Astrocyte (in vitro differentiated cells and primary cell): ENCODE measurements at regions not wholly inside any gene's neighbourhood (a gene's known extent, or its start where the extent isn't known, plus 50 kb on each side); places are given as distances from the start of the nearest gene placed in this dataset.

Experiments
- CTCF ChIP-seq: IDR thresholded peaks from 2 replicates; pipeline ENCODE4 v1.5.1; 2011; ENCODE audit warnings: low read depth, mild to moderate bottlenecking, inconsistent platforms, low read length, moderate library complexity; ENCODE audit not compliant: insufficient read depth
- EZH2 ChIP-seq: IDR thresholded peaks from 2 replicates; pipeline ENCODE4 v1.6.1; 2012; ENCODE audit warnings: mild to moderate bottlenecking, low read length, inconsistent platforms; ENCODE audit not compliant: insufficient read depth

DNA sequence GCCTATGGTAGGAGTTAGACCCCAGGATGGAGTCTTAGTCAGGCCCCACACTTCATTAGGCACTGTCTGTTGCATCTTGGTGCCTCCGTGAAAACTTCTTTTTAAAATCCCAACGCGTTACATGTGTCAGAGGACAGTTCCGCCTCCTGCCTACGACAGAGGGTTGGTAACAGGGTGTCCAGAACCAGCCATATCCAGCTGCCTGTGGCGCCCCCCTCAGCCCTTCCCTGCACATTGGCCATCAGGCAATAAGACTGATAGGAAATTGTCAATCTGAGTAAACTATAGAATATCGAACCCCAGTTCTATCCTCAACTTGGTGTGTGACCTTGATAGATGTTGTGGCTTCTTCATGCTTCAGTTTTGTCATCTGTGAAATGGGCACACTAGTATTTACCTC, 108.6 kb upstream of the CSF3R start:
- TF ChIP-seq CTCF (no peak), EZH2 (no peak)
